ENCODE measurements at regions not wholly inside any gene's neighbourhood (a gene's known extent, or its start where the extent isn't known, plus 50 kb on each side); places are given as distances from the start of the nearest gene placed in this dataset.

GRCh38 chr6:43861212-43861894 is 91.3 kb downstream of the VEGFA start:
- DNase-seq: no peak

- no peak for DNase-seq
Observed at GRCh38 chr6:43860285-43860684, 90.3 kb downstream of the VEGFA start.

- no peak for DNase-seq
Observed at GRCh38 chr6:43859213-43859612, 89.2 kb downstream of the VEGFA start.

GRCh38 chr6:43858161-43859153 is 88.4 kb downstream of the VEGFA start:
- DNase-seq: no peak

GRCh38 chr6:43856005-43856765 is 86.2 kb downstream of the VEGFA start:
- DNase-seq: no peak

- no peak for DNase-seq
Observed at GRCh38 chr6:43855247-43855646, 85.2 kb downstream of the VEGFA start.

GRCh38 chr6:43853066-43853650 is 83.1 kb downstream of the VEGFA start:
- no peak for DNase-seq

- no peak for DNase-seq
Observed at GRCh38 chr6:43852350-43852864, 82.4 kb downstream of the VEGFA start.

GRCh38 chr6:43851204-43851865 is 81.3 kb downstream of the VEGFA start:
- no peak for DNase-seq

GRCh38 chr6:43850314-43851203 is 80.5 kb downstream of the VEGFA start:
- no peak for DNase-seq

- no peak for DNase-seq
Observed at GRCh38 chr6:43849844-43850243, 79.8 kb downstream of the VEGFA start.

- no peak for DNase-seq
Observed at GRCh38 chr6:43848671-43849391, 78.8 kb downstream of the VEGFA start.

- no peak for DNase-seq
Observed at GRCh38 chr6:43847741-43848630, 78.0 kb downstream of the VEGFA start.

- no peak for DNase-seq
Observed at GRCh38 chr6:43846556-43846955, 76.5 kb downstream of the VEGFA start.

- no peak for DNase-seq
Observed at GRCh38 chr6:43845646-43846045, 75.6 kb downstream of the VEGFA start.

GRCh38 chr6:43843669-43844171 is 73.7 kb downstream of the VEGFA start:
- no peak for DNase-seq

- DNase-seq: no peak
Observed at GRCh38 chr6:43843097-43843645, 73.2 kb downstream of the VEGFA start.

GRCh38 chr6:43842231-43842794 is 72.3 kb downstream of the VEGFA start:
- no peak for DNase-seq

Measured in stimulated activated CD4-positive, alpha-beta T cell treated with anti-CD3 and anti-CD28 coated beads, Interleukin-2, amount 100 ng/mL, for 24 hours (primary cell).